ENCODE measurements at regions not wholly inside any gene's neighbourhood (a gene's known extent, or its start where the extent isn't known, plus 50 kb on each side); places are given as distances from the start of the nearest gene placed in this dataset.
A peak's percentile ranks its signal among the peaks of the same experiment; 100 is the strongest.
"Not testable (repeated sequence)": the region's sequence is repeated elsewhere in the genome, so short reads cannot be mapped to it uniquely, and the experiment has no call there.

DNA sequence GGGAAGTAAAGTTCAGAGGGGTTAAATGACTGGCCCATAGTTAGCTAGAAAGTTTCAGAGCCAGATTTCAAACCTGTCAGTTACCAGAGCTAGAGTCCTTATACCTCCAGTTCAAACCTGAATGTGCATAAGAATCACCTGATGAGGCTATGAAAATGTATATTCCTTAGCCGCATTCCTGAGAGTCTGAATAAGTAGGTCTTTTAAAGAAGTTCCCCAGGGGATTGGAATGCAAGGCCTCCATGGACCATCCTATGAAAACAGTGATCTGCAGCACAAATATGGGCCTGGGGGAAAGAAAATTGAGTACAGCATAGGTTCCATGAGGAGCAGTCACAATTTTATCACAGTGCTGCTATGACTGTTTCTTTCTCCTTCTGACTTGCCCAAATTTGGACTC is 263.9 kb upstream of the CXorf66 start:
- H3K9me3 Mint-ChIP-seq: peaks cover 0 to 4% of the 10 kb centered on the region in 2 donors
- DNase-seq (ENCODE audit: low spot score in 2 of 2) (no peak), ATAC-seq (no peak)
- no peaks in the 10 kb centered on the region for H3K36me3 Mint-ChIP-seq
- H3K27ac Mint-ChIP-seq: no peak overlapping the region

DNA sequence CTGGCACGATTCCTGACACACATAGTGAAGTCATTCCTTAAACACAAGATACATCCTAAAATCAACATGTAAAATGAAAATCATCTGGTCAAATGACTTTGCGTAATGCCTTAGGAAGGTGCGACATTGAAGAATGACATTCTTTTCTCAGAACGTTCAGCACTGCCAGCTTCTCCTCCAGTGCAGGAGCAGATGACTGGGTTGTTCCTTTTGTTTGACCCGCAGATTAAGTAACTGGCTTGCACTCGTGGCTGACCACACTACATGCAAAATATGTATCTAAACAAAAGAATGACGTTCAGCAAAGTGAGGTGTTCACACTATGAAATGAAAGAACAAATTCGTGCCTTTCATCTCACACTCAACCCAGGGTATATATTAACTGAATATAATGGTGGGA is 260.7 kb upstream of the CXorf66 start:
- not testable (repeated sequence) for H3K9me3 Mint-ChIP-seq; H3K27ac Mint-ChIP-seq; ATAC-seq; H3K36me3 Mint-ChIP-seq; DNase-seq (ENCODE audit: low spot score in 2 of 2)

DNA sequence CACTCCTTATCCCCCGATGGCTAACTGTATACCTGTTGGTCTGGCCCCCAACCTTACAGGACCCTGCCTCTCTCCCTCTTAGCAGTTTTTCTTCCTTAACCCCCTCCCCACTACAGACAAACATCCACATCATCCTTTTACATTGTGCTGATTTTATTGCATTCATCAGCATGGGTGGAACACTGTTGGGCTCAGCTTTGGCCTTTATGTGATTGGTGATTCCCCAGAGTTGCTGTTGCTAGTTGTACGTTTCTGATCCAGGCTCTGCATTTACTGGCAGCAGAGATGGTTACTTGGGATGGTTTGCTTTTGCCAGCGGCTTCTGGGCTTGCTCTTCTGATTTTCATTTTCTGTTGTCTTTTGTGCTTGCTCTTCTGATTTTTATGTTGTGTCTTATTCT is 250.6 kb upstream of the CXorf66 start:
- not testable (repeated sequence) for H3K27ac Mint-ChIP-seq; ATAC-seq; H3K9me3 Mint-ChIP-seq; H3K36me3 Mint-ChIP-seq; DNase-seq (ENCODE audit: low spot score in 2 of 2)

DNA sequence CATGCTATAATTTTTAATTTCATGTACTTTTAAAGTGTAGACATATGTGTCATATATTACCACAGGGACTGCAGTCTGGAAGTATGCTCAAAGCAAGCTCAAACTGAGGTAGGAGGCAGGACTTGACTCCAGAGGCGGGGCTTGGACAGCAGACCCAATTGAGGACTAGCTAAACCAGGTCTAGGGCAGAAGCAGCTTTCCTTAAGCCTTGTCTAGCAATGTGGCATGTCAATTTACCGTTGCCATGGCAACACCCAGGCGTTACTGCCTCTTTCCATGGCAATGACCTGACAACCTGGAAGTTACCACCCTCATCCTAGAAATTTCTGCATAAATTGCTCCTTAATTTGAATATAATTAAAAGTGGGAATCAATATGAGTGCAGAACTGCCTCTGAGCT is 249.2 kb upstream of the CXorf66 start:
- ATAC-seq; DNase-seq (ENCODE audit: low spot score in 2 of 2); H3K27ac Mint-ChIP-seq; H3K36me3 Mint-ChIP-seq; H3K9me3 Mint-ChIP-seq: not testable (repeated sequence)

DNA sequence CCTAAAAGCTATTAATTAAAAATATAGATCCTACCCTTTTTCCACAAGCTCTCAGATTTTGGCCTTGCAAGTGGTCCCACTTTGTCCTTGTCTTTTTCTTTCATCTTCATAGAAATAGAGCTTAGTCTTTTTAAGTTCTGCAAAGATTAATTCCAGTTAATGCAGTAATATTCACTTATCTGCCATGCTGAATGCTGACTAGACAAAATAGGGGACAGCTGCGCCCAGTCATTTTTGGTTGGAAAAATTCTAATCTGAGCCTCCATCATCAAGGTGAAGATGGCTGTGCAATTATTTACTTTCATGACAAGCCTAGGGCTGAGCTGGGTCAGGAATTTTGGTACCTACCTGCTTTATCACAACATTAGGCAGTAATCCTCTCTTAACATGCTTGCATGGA is 241.3 kb upstream of the CXorf66 start:
- H3K36me3 Mint-ChIP-seq: no peaks in the 10 kb centered on the region
- H3K9me3 Mint-ChIP-seq: peaks cover 0 to 5% of the 10 kb centered on the region in 2 donors
- DNase-seq (ENCODE audit: low spot score in 2 of 2): no peak
- ATAC-seq: no peak
- H3K27ac Mint-ChIP-seq: no peak overlapping the region

DNA sequence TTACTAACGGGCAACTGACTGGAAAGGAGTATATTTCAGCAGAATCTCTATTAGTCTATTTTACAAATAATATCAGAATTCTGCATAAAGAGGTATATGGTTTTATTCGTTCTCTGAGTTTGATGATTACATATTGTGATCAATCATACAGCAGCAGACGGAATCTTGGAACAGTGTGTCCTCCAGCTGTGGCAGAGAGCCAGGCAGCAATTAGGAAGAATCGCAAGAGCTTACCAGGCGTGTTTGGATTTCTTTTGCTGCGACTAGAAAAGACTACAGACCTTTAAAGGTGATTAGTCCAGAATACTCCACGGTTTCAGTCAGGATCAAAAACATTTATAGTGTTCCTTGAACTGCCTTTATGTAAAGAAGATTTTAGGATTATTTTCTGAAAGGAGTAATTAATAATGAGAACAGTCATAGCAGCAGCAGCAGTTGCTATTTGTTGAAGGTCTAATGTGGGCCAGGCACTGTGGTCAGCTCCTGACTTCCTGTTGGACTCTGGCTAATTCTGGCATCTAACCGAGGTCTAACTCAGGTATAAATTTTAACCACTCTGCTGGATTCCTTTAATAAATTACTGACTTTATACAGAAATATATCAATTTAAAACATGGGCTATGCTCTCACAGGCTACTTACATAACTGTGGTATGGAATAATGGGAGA is 225.3 kb upstream of the CXorf66 start:
- no peaks in the 10 kb centered on the region for H3K9me3 Mint-ChIP-seq
- ATAC-seq (no peak), DNase-seq (ENCODE audit: low spot score in 2 of 2) (no peak)
- H3K27ac Mint-ChIP-seq: no peak overlapping the region
- no peaks in the 10 kb centered on the region for H3K36me3 Mint-ChIP-seq

DNA sequence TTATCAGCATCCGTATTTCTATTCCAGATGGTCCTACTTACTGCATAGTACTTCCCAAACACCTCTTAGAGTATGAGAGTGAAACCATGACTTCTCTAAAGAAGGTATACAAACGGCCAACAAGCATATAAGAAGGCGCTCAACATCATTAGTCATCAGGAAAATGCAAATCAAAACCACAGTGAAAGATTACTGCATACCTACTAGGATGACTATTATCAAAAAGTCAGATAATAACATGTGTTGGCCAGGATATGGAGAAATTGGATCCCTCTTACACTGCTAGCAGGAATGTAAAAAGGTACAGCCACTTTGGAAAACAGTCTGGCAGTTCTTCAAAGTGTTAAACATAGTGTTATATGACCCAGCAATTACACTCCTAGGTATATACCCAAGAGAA is 215.3 kb upstream of the CXorf66 start:
- H3K27ac Mint-ChIP-seq: no peak overlapping the region
- no peaks in the 10 kb centered on the region for H3K9me3 Mint-ChIP-seq
- ATAC-seq: no peak
- no peak for DNase-seq (ENCODE audit: low spot score in 2 of 2)
- H3K36me3 Mint-ChIP-seq: no peaks in the 10 kb centered on the region

DNA sequence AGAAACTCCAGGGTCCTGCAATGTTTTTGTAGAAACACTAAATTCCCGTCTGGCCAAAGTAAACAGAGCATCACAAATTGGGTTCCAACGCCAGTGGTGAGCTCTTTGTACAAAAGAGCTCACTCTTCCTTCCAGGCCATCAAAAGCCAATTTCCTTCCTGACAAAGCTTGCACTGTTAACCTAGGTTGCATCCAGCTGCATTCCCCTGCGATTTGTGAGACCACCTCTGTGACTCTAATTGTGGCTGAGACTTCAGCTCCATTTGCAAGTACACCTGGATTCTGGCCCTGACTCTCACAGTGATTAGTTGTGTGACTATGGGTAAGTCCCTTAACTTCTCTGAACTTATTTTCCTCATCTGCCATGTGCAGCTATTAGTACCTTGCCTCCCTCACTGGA is 212.5 kb upstream of the CXorf66 start:
- ATAC-seq (no peak), DNase-seq (ENCODE audit: low spot score in 2 of 2) (no peak)
- no peaks in the 10 kb centered on the region for H3K9me3 Mint-ChIP-seq

DNA sequence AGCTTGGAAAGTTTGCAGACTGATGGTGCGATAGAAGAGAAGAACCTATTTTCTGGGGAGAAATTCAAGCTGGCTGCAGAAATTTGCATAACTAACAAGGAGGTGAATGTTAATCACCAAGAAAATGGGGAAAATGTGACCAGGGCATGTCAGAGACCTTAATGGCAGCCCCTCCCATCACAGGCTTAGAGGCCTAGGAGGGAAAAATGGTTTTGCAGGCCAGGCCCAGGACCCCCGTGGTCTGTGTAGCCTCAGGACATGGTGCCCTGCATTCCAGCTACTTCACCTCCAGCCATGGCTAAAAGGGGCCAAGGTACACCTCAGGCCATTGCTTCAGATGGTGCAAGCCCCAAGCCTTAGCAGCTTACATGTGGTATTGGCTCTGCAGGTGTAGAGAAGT is 207.1 kb upstream of the CXorf66 start:
- no peak for DNase-seq (ENCODE audit: low spot score in 2 of 2)
- H3K36me3 Mint-ChIP-seq: no peaks in the 10 kb centered on the region
- H3K9me3 Mint-ChIP-seq: peaks cover 4 to 6% of the 10 kb centered on the region in 2 donors
- ATAC-seq: no peak
- no peak overlapping the region for H3K27ac Mint-ChIP-seq

More for the DNA sequence above, 212.5 kb upstream of the CXorf66 start:
- H3K36me3 Mint-ChIP-seq: no peaks in the 10 kb centered on the region
- H3K27ac Mint-ChIP-seq: no peak overlapping the region

DNA sequence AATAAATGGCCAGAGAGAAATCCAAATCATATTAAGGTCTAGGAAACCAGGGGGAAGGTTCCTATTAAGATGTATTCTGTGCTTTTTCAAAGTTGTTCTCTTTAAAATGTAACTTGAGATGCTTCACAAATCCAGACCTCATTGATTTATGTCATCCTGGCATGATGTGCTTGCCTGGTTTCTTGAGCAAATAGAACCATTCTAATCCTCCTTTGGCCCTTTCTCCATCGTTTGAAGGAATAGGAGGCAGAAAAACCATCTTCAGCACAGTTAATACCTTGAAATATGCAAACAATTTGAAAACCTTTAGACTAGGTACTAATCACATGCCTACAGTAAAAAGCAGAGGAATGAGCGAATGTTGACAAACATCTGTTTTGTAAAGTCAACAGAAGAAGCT is 202.2 kb upstream of the CXorf66 start:
- Mint-ChIP-seq H3K9me3 (peaks cover 4 to 6% of the 10 kb centered on the region in 2 donors), H3K36me3 (no peaks in the 10 kb centered on the region), H3K27ac (no peak overlapping the region)
- ATAC-seq (no peak), DNase-seq (ENCODE audit: low spot score in 2 of 2) (no peak)

DNA sequence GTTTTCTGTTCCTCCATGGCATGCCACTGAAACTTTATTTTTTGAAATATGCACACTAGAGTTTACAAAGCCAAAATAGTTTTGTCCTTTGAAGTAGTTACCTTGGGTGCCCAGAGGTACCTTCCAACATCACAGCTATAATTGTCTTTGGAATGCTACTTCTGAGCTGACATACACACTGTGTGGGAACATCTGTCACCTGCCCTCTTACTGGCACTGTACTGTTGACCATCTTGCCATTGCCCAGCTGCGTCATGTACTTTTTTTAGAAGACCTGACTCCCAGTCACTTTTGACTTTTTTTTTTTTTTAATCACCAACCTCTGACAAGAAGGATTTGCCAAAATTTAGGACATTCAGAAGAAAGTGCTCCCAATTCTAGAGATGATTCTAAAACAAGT is 200.5 kb upstream of the CXorf66 start:
- no peak for ATAC-seq
- Mint-ChIP-seq H3K9me3 (no peaks in the 10 kb centered on the region), H3K27ac (no peak overlapping the region), H3K36me3 (no peaks in the 10 kb centered on the region)
- DNase-seq (ENCODE audit: low spot score in 2 of 2): no peak

DNA sequence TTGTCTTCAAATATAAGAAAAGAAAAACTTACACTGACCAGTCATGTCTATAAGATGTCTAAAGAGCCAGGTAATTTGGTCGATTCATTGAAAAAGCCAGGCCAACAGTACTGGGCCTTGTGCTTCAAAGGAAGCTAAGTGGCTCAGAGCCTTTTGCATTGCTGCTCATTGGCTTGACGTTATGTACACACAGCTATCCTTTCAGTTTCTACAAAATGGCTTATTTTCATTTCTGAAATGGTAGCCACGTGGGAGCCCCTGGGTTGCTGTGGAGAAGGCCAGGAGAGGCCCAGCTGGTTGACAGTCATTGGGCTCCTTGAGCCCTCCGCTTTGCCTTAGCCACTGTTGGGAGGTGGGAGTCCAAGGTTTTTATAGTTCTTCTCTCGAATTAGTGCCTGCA is 199.1 kb upstream of the CXorf66 start:
- DNase-seq (ENCODE audit: low spot score in 2 of 2) (no peak), ATAC-seq (no peak)
- no peaks in the 10 kb centered on the region for H3K9me3 Mint-ChIP-seq
- H3K27ac Mint-ChIP-seq: no peak overlapping the region
- H3K36me3 Mint-ChIP-seq: no peaks in the 10 kb centered on the region

DNA sequence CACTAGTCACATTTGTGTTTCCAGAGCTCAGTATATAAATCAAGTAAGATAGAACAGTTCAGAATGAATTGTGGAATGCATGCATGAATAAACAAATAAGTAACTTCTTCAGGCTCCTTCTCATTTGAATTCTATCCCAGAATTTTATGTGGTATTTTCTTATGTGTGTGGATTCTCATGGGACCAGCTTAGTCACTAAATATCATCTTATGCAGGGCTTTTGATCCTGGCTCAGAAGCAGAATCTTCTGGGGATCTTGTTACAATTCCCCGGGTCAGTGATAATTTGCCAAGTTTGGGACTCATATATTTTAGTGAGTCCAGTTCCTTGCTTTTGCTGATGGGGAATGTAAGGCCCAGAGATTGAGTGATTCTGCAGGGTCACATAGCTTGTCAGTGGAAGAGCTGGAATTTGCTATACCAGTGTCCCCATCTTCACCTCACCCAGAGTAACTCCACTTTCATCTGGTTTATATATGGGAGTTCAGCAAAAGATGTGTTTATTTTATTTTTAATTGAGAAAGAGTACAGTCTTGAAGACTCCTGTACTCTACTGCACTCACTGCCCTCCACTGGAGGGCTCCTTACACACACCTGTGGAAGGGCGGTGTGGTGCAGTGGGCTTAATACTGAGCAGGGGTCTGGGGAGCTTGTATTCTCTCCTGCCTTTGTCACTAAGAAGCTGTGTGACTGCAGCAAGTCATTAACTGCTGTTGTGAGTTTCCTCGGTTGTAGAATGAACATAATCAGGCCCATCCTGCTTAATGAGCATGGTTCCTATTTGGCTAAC is 198.2 kb upstream of the CXorf66 start:
- ATAC-seq (no peak), DNase-seq (ENCODE audit: low spot score in 2 of 2) (no peak)
- no peaks in the 10 kb centered on the region for H3K9me3 Mint-ChIP-seq
- H3K27ac Mint-ChIP-seq: no peak overlapping the region
- no peaks in the 10 kb centered on the region for H3K36me3 Mint-ChIP-seq

DNA sequence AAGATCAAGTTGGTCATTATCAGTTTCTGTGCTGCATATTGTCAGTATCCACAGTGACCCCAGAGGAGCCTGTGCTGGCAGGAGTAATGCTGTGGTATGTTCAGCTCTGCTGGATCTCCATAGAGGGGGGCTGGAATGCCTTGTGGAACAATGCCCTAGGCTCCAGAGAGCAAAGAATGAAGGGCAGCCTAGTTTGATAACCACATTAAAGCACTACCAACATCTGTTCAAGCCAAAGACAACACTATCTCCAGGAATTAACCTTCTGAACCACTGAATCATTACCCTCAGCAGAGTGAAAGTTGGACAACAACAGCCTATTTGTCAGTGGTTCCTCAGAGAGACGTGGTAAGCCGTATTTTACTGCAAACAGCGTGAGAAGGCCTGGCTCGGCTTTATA is 192.3 kb upstream of the CXorf66 start:
- Mint-ChIP-seq H3K9me3 (peaks cover 0 to 4% of the 10 kb centered on the region in 2 donors), H3K27ac (no peak overlapping the region), H3K36me3 (no peaks in the 10 kb centered on the region)
- no peak for DNase-seq (ENCODE audit: low spot score in 2 of 2)
- ATAC-seq: no peak

DNA sequence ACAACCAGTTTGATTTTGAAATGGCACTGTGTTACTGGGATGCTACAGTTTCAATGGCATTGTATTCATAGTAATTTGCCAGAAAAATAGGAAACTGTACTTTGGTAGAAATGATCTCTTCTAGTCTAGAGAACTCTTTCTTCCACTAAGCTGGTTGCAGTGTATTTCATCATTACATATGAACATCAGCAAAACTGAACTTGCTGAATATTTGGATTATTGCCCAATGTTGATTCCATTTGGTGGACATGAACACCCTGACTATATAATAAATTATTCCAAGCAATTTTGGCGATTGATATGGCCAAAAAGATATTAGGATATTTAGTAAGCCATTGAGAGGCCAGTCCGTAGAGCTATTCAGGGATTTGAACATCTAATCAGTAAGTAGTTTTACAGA is 191.8 kb upstream of the CXorf66 start:
- no peak for DNase-seq (ENCODE audit: low spot score in 2 of 2)
- no peaks in the 10 kb centered on the region for H3K36me3 Mint-ChIP-seq

DNA sequence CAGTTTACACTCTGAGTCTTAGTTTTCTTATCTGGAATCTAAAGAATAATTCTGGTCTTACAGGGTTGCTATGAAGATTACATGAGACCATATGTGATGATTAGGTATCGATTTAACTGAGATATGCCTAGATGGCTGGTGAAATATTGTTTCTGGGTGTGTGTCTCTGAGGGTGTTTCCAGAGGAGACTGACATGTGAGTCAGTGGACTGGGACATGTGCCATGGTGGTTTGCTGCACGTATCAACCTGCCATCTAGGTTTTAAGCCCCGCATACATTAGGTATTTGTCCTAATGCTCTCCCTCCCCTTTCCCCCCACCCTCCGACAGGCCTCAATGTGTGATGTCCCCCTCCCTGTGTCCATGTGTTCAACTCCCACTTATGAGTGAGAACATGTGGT is 186.0 kb upstream of the CXorf66 start:
- no peak for DNase-seq (ENCODE audit: low spot score in 2 of 2)
- no peaks in the 10 kb centered on the region for H3K9me3 Mint-ChIP-seq
- H3K27ac Mint-ChIP-seq: no peak overlapping the region
- ATAC-seq: no peak
- H3K36me3 Mint-ChIP-seq: no peaks in the 10 kb centered on the region

More for the DNA sequence above, 191.8 kb upstream of the CXorf66 start:
- no peak for ATAC-seq
- peaks cover 0 to 4% of the 10 kb centered on the region in 2 donors for H3K9me3 Mint-ChIP-seq
- H3K27ac Mint-ChIP-seq: no peak overlapping the region

DNA sequence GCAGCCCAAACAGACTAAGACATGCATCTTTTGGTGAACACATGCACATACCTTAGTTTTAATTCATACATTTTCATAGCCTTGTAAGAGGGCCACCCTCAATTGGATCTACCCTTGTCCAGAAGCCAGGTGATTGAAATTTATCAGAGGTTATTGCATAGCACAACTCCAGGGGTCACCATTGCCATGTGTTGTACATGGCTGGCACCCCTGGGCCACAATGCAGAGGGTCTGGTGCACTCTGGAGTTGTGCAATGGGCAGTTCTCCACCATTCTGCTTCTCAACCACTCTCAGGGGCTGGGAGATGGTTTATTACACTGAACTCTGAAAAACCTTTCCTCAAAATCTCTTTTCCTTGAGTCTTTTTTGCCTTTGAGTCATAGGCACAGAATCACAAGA is 184.4 kb upstream of the CXorf66 start:
- H3K36me3 Mint-ChIP-seq: no peaks in the 10 kb centered on the region
- ATAC-seq (no peak), DNase-seq (ENCODE audit: low spot score in 2 of 2) (no peak)
- H3K9me3 Mint-ChIP-seq: no peaks in the 10 kb centered on the region
- H3K27ac Mint-ChIP-seq: no peak overlapping the region

DNA sequence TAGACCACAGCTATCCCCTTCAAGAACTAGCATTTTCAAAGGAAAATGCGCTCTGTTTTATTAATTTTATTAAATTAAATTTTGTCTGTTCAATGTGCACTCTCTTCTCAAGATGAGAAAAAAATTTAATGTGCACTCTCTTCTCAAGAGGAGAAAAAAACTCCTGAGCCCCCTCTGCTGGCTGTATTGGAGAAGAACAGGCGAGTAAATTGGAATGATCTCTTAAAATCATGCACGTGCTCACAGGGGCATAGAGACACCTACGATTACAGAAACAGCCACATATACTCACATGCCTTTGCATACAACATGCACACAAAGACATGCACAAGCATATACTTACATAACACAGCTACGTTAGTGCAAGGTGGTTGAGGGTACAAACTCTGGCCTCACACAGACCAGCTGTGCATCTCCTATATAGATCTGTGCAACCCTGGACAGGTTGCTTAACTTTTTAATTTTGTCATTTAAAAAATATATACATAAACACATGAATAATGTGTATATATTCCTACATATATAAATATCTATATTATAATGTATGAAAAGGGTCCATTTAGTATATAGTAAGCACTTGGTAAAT is 176.2 kb upstream of the CXorf66 start:
- ATAC-seq (no peak), DNase-seq (ENCODE audit: low spot score in 2 of 2) (peak in 1 of 2 donors; percentile 14)
- Mint-ChIP-seq H3K27ac (no peak overlapping the region), H3K36me3 (no peaks in the 10 kb centered on the region), H3K9me3 (no peaks in the 10 kb centered on the region)
